Mesendoderm (in vitro differentiated cells): ENCODE measurements at regions not wholly inside any gene's neighbourhood (a gene's known extent, or its start where the extent isn't known, plus 50 kb on each side); places are given as distances from the start of the nearest gene placed in this dataset.

ENCODE experiments used
- DNase-seq: peaks from one replicate; pipeline ENCODE4 v3.0.0; 2013
- H2AK5ac ChIP-seq: 2 replicates; pipeline ENCODE4 v1.6.1; 2013; ENCODE audit warnings: low read length, inconsistent platforms
- H2BK120ac ChIP-seq: 2 replicates; pipeline ENCODE4 v1.6.1; 2013; ENCODE audit warnings: low read depth, mild to moderate bottlenecking, low read length, moderate library complexity, mixed read lengths
- H2BK15ac ChIP-seq: replicated peaks from 2 replicates; pipeline ENCODE4 v1.6.1; 2013; ENCODE audit warnings: low read depth, mild to moderate bottlenecking, moderate library complexity
- H2BK5ac ChIP-seq: 2 replicates; pipeline ENCODE4 v1.6.1; 2013; ENCODE audit warnings: low read length, inconsistent platforms
- H3K18ac ChIP-seq: 2 replicates; pipeline ENCODE4 v1.6.1; 2013; ENCODE audit warnings: mild to moderate bottlenecking, low read length, mixed read lengths
- H3K23ac ChIP-seq: one replicate; pipeline ENCODE4 v1.6.1; 2013; ENCODE audit warnings: low read length
- H3K27ac ChIP-seq: 2 replicates; pipeline ENCODE4 v1.5.1; 2013; ENCODE audit warnings: low read depth, mild to moderate bottlenecking, inconsistent platforms, low read length, moderate library complexity
- H3K27me3 ChIP-seq: 2 replicates; pipeline ENCODE4 v1.6.1; 2013; ENCODE audit warnings: low read length, control low read depth, mild to moderate bottlenecking, inconsistent platforms; ENCODE audit not compliant: insufficient read depth, poor library complexity
- H3K36me3 ChIP-seq: 2 replicates; pipeline ENCODE4 v1.6.1; 2013; ENCODE audit warnings: low read length, inconsistent platforms; ENCODE audit not compliant: control insufficient read depth, insufficient read depth
- H3K4ac ChIP-seq: one replicate; pipeline ENCODE4 v1.6.1; 2013; ENCODE audit warnings: low read depth, mild to moderate bottlenecking, low read length, moderate library complexity
- H3K4me1 ChIP-seq: 2 replicates; pipeline ENCODE4 v1.6.1; 2013; ENCODE audit warnings: low read depth, low read length, inconsistent platforms; ENCODE audit not compliant: control insufficient read depth
- H3K4me2 ChIP-seq: 2 replicates; pipeline ENCODE4 v1.6.1; 2013; ENCODE audit warnings: low read length
- H3K4me3 ChIP-seq: 2 replicates; pipeline ENCODE4 v1.5.1; 2013; ENCODE audit warnings: mild to moderate bottlenecking, low read length
- H3K56ac ChIP-seq: one replicate; pipeline ENCODE4 v1.6.1; 2013; ENCODE audit warnings: low read length
- H3K79me1 ChIP-seq: 2 replicates; pipeline ENCODE4 v1.6.1; 2013; ENCODE audit warnings: low read length, inconsistent platforms
- H3K79me2 ChIP-seq: 2 replicates; pipeline ENCODE4 v1.6.1; 2013; ENCODE audit warnings: mild to moderate bottlenecking, low read length; ENCODE audit not compliant: control insufficient read depth, insufficient read depth
- H3K9ac ChIP-seq: 2 replicates; pipeline ENCODE4 v1.6.1; 2013; ENCODE audit warnings: low read length, inconsistent platforms
- H4K5ac ChIP-seq: one replicate; pipeline ENCODE4 v1.6.1; 2013; ENCODE audit warnings: low read length
- H4K8ac ChIP-seq: one replicate; pipeline ENCODE4 v1.6.1; 2013; ENCODE audit warnings: low read depth, mild to moderate bottlenecking, control low read depth, low read length, moderate library complexity
- WGBS: extraction: QIAGEN DNeasy Blood & Tissue Kit; methylation state at CpG from one replicate; pipeline ENCODE4 v1.1.7; 2013; ENCODE audit warnings: low lambda C conversion rate, missing lambda C conversion rate; ENCODE audit not compliant: insufficient coverage; ENCODE audit errors: extremely low coverage; 5-methylcytosine and 5-hydroxymethylcytosine counted together

DNA sequence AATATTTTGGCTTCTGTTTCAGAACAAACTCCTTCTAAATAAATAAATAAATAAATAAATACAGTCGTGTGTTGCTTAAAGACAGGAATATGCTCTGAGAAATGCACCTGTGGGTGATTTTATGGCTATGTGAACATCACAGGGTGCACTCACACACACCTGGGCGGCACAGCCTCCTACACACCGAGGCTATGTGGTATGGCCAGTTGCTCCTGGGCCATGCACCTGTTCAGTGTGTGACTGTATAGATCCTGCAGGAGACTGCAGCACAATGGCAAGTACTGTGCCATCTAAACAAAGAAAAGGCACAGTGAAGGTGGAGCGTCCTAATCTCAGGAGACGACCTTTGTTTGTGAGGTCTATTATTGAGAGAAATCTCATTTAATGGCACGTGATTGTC is 1281.1 kb downstream of the TBC1D22A start:
- Histone ChIP-seq H3K4me2 (no peak overlapping the region), H3K4me1 (no peaks in the 10 kb centered on the region), H2BK15ac (no peak overlapping the region), H4K5ac (no peak overlapping the region), H2BK5ac (no peak overlapping the region), H2AK5ac (no peak overlapping the region), H3K18ac (no peak overlapping the region), H3K4ac (no peak overlapping the region), H3K9ac (no peak overlapping the region), H3K4me3 (no peak overlapping the region), H4K8ac (no peak overlapping the region), H2BK120ac (no peak overlapping the region), H3K23ac (no peak overlapping the region), H3K79me2 (no peaks in the 10 kb centered on the region), H3K27me3 (no peaks in the 10 kb centered on the region), H3K36me3 (no peaks in the 10 kb centered on the region), H3K79me1 (no peaks in the 10 kb centered on the region), H3K56ac (no peak overlapping the region), H3K27ac (no peak overlapping the region)
- DNase-seq: no peak
- WGBS: no CpG with 5 or more reads among the region's 6 CpGs

GRCh38 chr22:48042621-48043395 is 1280.4 kb downstream of the TBC1D22A start:
- H4K8ac ChIP-seq: no peak overlapping the region
- H3K27ac ChIP-seq: no peak overlapping the region
- no CpG with 5 or more reads among the region's 17 CpGs for WGBS
- H3K27me3 ChIP-seq: no peaks in the 10 kb centered on the region
- H3K4me1 ChIP-seq: no peaks in the 10 kb centered on the region
- H3K4me3 ChIP-seq: no peak overlapping the region
- no peaks in the 10 kb centered on the region for H3K79me2 ChIP-seq
- no peak overlapping the region for H3K18ac ChIP-seq
- no peak overlapping the region for H3K4ac ChIP-seq
- no peak overlapping the region for H2BK120ac ChIP-seq
- no peak overlapping the region for H3K4me2 ChIP-seq
- H3K23ac ChIP-seq: no peak overlapping the region
- no peak overlapping the region for H2BK5ac ChIP-seq
- H3K56ac ChIP-seq: no peak overlapping the region
- H3K79me1 ChIP-seq: no peaks in the 10 kb centered on the region
- no peaks in the 10 kb centered on the region for H3K36me3 ChIP-seq
- no peak overlapping the region for H3K9ac ChIP-seq
- H2AK5ac ChIP-seq: no peak overlapping the region
- no peak overlapping the region for H2BK15ac ChIP-seq
- no peak overlapping the region for H4K5ac ChIP-seq
- no peak for DNase-seq

GRCh38 chr22:48039326-48039725 is 1276.9 kb downstream of the TBC1D22A start:
- Histone ChIP-seq H3K4ac (no peak overlapping the region), H2AK5ac (no peak overlapping the region), H3K9ac (no peak overlapping the region), H2BK120ac (no peak overlapping the region), H3K23ac (no peak overlapping the region), H3K79me1 (no peaks in the 10 kb centered on the region), H3K56ac (no peak overlapping the region), H3K4me3 (no peak overlapping the region), H3K36me3 (no peaks in the 10 kb centered on the region), H3K27ac (no peak overlapping the region), H3K79me2 (no peaks in the 10 kb centered on the region), H4K8ac (no peak overlapping the region), H3K27me3 (no peaks in the 10 kb centered on the region), H2BK5ac (no peak overlapping the region), H4K5ac (no peak overlapping the region), H3K4me2 (no peak overlapping the region), H2BK15ac (no peak overlapping the region), H3K4me1 (no peaks in the 10 kb centered on the region), H3K18ac (no peak overlapping the region)
- no peak for DNase-seq
- no CpG with 5 or more reads among the region's 5 CpGs for WGBS

DNA sequence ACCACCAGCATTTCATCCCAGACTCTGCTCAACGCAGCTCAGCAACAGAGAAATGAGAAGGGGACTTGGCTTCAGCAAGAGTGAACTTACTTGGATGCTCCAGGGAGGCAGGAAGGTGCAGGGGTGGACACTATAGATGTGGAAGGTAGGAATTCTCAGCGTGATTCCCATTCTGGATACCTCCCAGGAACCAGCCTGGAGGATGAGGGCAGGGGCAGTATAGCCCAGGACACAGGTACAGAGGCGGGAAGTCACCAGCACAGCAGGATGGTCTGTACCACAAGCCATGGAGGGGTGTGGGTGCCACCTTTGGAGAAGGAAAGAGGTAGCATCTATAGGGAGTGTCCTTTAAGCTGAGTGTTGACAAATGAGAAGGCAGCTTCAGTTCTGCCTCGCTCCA is 1275.2 kb downstream of the TBC1D22A start:
- H3K56ac ChIP-seq: no peak overlapping the region
- DNase-seq: no peak
- WGBS: no CpG with 5 or more reads among the region's 4 CpGs

GRCh38 chr22:48035897-48036296 is 1273.4 kb downstream of the TBC1D22A start:
- no CpG with 5 or more reads among the region's 12 CpGs for WGBS
- Histone ChIP-seq H3K4me2 (no peak overlapping the region), H3K4ac (no peak overlapping the region), H3K27ac (no peak overlapping the region), H3K27me3 (no peaks in the 10 kb centered on the region), H2BK5ac (no peak overlapping the region), H4K8ac (no peak overlapping the region), H3K23ac (no peak overlapping the region), H3K4me3 (no peak overlapping the region), H3K18ac (no peak overlapping the region), H3K79me1 (no peaks in the 10 kb centered on the region), H3K79me2 (no peaks in the 10 kb centered on the region), H2BK15ac (no peak overlapping the region), H3K9ac (no peak overlapping the region), H3K4me1 (no peaks in the 10 kb centered on the region), H3K36me3 (no peaks in the 10 kb centered on the region), H2BK120ac (no peak overlapping the region), H4K5ac (no peak overlapping the region), H2AK5ac (no peak overlapping the region), H3K56ac (no peak overlapping the region)
- no peak for DNase-seq

More for the DNA sequence above, 1275.2 kb downstream of the TBC1D22A start:
- Histone ChIP-seq H2BK15ac (no peak overlapping the region), H2AK5ac (no peak overlapping the region), H3K4me3 (no peak overlapping the region), H3K36me3 (no peaks in the 10 kb centered on the region), H3K18ac (no peak overlapping the region), H3K4me1 (no peaks in the 10 kb centered on the region), H4K8ac (no peak overlapping the region), H3K23ac (no peak overlapping the region), H3K4ac (no peak overlapping the region), H3K79me2 (no peaks in the 10 kb centered on the region), H3K27ac (no peak overlapping the region), H3K79me1 (no peaks in the 10 kb centered on the region), H2BK5ac (no peak overlapping the region), H4K5ac (no peak overlapping the region), H3K4me2 (no peak overlapping the region), H3K27me3 (no peaks in the 10 kb centered on the region), H3K9ac (no peak overlapping the region), H2BK120ac (no peak overlapping the region)

DNA sequence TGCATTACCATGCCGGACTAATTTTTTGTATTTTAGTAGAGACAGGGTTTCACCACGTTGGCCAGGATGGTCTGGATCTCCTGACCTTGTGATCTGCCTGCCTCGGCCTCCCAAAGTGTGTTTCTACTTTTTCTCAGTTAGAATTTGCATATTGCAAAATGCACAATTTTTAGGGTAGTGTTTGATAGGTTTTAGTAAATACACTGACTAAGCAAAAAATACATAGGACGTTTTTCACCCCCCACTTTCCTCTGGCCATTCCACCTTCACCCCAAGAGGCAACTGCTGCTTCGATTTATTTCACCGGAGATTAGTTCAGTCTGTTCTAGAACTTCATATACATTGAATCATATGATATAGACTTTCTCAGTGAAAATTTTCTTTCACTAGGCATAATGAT is 1269.1 kb downstream of the TBC1D22A start:
- no peak overlapping the region for H3K23ac ChIP-seq
- no CpG with 5 or more reads among the region's 6 CpGs for WGBS
- no peak overlapping the region for H2BK120ac ChIP-seq
- no peak overlapping the region for H3K4me3 ChIP-seq
- H3K4ac ChIP-seq: no peak overlapping the region
- no peak overlapping the region for H4K8ac ChIP-seq
- no peak overlapping the region for H2BK5ac ChIP-seq
- no peak for DNase-seq
- no peak overlapping the region for H3K18ac ChIP-seq
- no peaks in the 10 kb centered on the region for H3K36me3 ChIP-seq
- no peak overlapping the region for H2BK15ac ChIP-seq
- H3K79me1 ChIP-seq: no peaks in the 10 kb centered on the region
- no peak overlapping the region for H3K9ac ChIP-seq
- H2AK5ac ChIP-seq: no peak overlapping the region
- no peaks in the 10 kb centered on the region for H3K4me1 ChIP-seq
- H3K79me2 ChIP-seq: no peaks in the 10 kb centered on the region
- H3K27me3 ChIP-seq: no peaks in the 10 kb centered on the region
- no peak overlapping the region for H3K27ac ChIP-seq
- no peak overlapping the region for H3K56ac ChIP-seq
- H4K5ac ChIP-seq: no peak overlapping the region
- no peak overlapping the region for H3K4me2 ChIP-seq
